Stimulated activated memory B cell treated with anti-CD40 and anti-IgM and Interleukin-4, amounts not matched to agents 10 μg/mL and 1 μg/mL and 100 μg/mL, for 72 hours (primary cell): ENCODE measurements at regions not wholly inside any gene's neighbourhood (a gene's known extent, or its start where the extent isn't known, plus 50 kb on each side); places are given as distances from the start of the nearest gene placed in this dataset.

Experiments
- ATAC-seq: fragments of 150-1000 bp; cut with Tn5 transposase; 2 replicates; pipeline ENCODE4 v1.10.0; 2021
- H3K27ac Mint-ChIP-seq: one replicate; pipeline ENCODE4 v1.8.0; 2022; ENCODE audit warnings: mild to moderate bottlenecking, mixed read lengths
- H3K27me3 Mint-ChIP-seq: one replicate; pipeline ENCODE4 v1.8.0; 2022; ENCODE audit warnings: mixed read lengths
- H3K36me3 Mint-ChIP-seq: one replicate; pipeline ENCODE4 v1.8.0; 2022; ENCODE audit warnings: mixed read lengths
- H3K4me1 Mint-ChIP-seq: one replicate; pipeline ENCODE4 v1.8.0; 2022; ENCODE audit warnings: mixed read lengths
- H3K4me3 Mint-ChIP-seq: one replicate; pipeline ENCODE4 v1.8.0; 2022; ENCODE audit warnings: mild to moderate bottlenecking, moderate library complexity, mixed read lengths
- H3K9me3 Mint-ChIP-seq: one replicate; pipeline ENCODE4 v1.8.0; 2022; ENCODE audit warnings: mixed read lengths

DNA sequence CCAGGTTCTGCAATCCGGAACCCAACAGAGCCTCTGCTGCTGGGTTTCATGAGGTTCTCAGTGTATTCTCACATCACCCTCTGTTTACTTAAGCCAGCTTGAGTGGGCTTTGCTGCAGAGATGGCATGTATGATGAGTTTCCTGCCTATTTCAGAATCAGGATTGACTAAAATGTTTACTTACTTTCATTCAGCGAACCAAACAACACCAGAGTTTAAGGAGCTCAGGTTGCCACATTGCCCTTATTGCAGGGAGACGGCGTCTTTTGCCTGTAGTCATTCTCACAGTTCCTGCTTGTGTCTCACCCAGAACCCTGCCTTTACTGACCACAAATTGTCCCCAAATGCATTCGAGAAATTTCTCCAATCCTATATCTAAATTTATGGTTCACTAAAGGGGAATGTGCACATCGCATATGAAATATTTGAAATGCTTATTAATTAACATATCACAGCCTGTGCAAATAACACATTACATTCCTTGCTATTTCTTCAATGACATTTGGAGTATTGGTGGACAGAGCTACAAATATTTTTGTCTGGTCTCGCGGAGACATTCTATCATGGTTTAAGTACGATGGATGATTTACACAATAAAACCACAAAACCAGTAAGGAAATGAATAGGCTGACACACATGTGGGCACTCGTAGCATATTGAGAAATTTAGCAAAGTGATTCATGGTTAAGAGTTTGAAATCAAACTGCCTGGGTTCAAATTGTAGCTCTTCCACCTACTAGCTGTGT lies 377.2 kb upstream of the CFAP20DC start:
- no peaks in the 10 kb centered on the region for H3K27me3 Mint-ChIP-seq
- no peak for ATAC-seq
- no peaks in the 10 kb centered on the region for H3K9me3 Mint-ChIP-seq
- no peak overlapping the region for H3K4me3 Mint-ChIP-seq
- no peaks in the 10 kb centered on the region for H3K36me3 Mint-ChIP-seq
- no peak overlapping the region for H3K27ac Mint-ChIP-seq
- H3K4me1 Mint-ChIP-seq, result peaks cover 33% of the 10 kb centered on the region

DNA sequence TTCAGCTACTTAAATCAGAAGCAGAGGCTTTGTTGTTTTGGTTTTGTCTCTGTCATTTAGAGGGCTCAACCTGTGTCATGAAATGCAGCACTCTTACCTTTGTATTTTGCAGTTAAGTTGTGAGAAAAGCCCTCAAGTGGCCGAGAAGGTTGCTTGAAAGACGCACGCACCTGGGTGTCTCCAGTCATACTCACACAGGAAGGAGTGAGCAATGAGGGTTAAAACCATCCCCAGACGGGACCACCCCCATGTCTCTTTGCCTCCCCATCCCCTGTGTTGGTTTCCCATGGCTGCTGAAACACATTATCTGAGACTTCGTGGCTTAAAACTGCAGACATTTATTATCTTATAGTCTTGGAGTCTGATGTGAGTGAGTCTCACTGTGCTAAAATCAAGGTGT lies 376.1 kb upstream of the CFAP20DC start:
- Mint-ChIP-seq H3K27ac (peak overlapping the region; percentile 55), H3K9me3 (no peaks in the 10 kb centered on the region), H3K36me3 (no peaks in the 10 kb centered on the region), H3K4me3 (no peak overlapping the region), H3K27me3 (no peaks in the 10 kb centered on the region), H3K4me1 (peaks cover 33% of the 10 kb centered on the region)
- peak; percentile 60 for ATAC-seq

DNA sequence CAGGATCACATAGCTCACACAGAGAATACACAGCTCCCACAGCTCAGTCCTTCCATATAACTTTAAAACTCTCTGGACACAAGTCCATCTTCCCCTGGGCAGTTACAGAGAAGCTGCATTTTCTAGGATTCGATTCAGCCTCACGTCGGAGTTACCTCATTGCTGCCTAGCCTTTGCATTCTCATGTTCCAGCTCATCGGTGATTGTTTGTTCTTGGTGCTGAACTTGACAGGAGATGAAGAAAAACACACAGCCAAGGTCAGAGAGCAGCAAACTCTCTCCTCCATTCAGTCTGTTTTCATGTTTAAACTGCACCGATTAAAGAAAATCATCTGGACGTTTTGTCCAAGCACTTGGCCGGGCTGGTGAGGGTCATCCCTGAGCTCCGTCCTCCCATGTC lies 375.5 kb upstream of the CFAP20DC start:
- Mint-ChIP-seq H3K4me1 (peaks cover 33% of the 10 kb centered on the region), H3K9me3 (no peaks in the 10 kb centered on the region), H3K36me3 (no peaks in the 10 kb centered on the region), H3K27me3 (no peaks in the 10 kb centered on the region), H3K27ac (peak overlapping the region; percentile 55), H3K4me3 (no peak overlapping the region)
- no peak for ATAC-seq

DNA sequence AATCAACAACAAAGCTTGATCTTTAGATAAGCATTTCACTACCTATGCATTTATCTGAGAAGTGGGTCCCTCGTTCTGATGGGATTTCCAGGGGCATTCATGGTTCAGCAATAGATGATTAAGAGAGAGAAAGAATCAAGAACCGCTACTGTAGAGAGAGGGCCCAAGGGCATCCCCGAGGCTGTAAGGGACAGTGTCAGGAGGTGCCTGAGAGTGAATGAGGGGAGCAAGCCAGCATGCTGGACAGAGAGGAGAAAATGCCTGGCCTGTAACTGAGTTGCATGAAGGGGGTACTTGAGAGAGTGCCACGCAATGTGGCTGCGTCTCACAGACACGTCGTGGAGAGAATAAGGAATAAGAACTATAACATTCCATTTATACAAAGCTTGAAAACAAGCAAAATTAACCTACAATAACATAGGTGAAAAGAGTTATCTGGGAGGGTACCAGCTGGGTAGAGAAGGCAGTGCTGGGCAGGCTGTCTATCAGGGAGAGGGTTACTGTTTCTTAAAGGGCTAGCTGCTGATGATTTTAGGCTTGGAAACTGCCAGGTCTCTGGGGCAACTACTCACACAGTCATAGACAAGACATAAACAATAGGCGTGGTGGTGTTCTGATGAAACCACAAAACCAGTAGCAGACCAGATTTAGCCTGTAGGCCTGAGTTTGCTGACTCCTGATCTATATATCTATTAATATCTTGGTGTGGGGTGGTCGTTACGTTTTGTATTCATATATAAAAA lies 374.6 kb upstream of the CFAP20DC start:
- ATAC-seq, result peak; percentile 59
- Mint-ChIP-seq H3K27ac (peak overlapping the region; percentile 55), H3K27me3 (no peaks in the 10 kb centered on the region), H3K4me3 (peak overlapping the region; percentile 15), H3K9me3 (no peaks in the 10 kb centered on the region), H3K4me1 (peaks cover 33% of the 10 kb centered on the region), H3K36me3 (no peaks in the 10 kb centered on the region)

DNA sequence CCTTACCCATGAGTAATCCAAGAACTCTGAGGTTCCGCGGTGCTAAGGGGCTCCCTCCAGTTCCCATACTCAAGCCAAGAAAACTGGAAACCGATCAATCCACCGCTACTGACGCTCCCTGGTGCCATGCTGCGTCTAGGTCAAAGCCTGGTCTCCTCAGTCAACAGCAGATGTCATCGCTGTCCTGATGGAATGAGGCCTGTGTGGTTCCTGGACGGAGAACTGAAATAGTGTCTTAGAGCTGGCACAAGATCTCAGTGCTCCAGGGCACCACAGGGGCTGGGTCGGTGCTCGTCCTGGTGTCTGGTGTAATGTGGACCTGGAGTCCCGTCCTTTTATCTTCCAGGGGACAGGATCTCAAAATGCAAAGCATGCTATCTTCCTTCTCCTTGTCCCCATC lies 373.9 kb upstream of the CFAP20DC start:
- ATAC-seq, result no peak
- H3K4me1 Mint-ChIP-seq, result peaks cover 33% of the 10 kb centered on the region
- no peaks in the 10 kb centered on the region for H3K27me3 Mint-ChIP-seq
- no peaks in the 10 kb centered on the region for H3K9me3 Mint-ChIP-seq
- no peak overlapping the region for H3K4me3 Mint-ChIP-seq
- no peaks in the 10 kb centered on the region for H3K36me3 Mint-ChIP-seq
- peak overlapping the region; percentile 55 for H3K27ac Mint-ChIP-seq

DNA sequence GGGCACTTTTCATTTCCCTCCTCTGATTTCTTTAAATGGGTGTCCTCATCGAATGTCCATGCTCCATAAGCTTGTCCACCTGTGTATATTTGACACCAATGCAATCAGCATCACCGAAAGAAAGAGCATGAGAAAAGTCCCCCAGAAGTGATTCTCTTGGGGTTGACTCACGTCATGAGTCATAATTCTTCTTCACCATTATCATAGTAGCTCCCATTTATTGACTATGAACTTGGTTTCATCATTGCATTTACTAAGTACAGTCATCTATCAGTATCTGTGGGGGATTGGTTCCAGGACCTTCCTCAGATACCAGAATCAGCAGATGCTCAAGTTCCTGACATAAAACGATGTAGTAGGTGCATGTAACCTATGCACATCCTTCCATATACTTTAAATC lies 372.5 kb upstream of the CFAP20DC start:
- peaks cover 27% of the 10 kb centered on the region for H3K4me1 Mint-ChIP-seq
- H3K27me3 Mint-ChIP-seq, result no peaks in the 10 kb centered on the region
- H3K9me3 Mint-ChIP-seq, result no peaks in the 10 kb centered on the region
- no peak overlapping the region for H3K4me3 Mint-ChIP-seq
- H3K27ac Mint-ChIP-seq, result no peak overlapping the region
- H3K36me3 Mint-ChIP-seq, result no peaks in the 10 kb centered on the region
- no peak for ATAC-seq

DNA sequence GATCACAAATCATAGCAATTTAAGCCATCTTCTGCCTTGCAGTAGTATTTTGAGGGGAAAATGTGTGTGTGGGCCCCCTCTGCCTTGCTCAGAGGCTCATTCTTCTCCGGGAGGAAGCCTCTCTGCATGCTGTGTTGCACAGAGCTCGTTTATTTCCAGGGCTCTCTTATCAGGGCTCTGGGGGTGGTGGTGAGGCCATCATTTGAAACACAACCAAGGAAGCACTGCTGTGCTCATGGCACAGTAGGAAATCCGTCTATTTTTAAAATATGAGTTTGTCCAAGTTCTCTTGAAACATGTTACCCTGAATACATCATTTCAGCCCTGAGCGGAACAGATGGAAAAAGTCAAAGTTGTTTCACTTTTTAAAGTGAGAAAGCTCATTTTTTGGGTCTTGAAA lies 369.0 kb upstream of the CFAP20DC start:
- ATAC-seq, result no peak
- Mint-ChIP-seq H3K9me3 (no peaks in the 10 kb centered on the region), H3K27me3 (no peaks in the 10 kb centered on the region), H3K36me3 (no peaks in the 10 kb centered on the region), H3K4me3 (no peak overlapping the region), H3K27ac (no peak overlapping the region), H3K4me1 (peaks cover under 1% of the 10 kb centered on the region)

DNA sequence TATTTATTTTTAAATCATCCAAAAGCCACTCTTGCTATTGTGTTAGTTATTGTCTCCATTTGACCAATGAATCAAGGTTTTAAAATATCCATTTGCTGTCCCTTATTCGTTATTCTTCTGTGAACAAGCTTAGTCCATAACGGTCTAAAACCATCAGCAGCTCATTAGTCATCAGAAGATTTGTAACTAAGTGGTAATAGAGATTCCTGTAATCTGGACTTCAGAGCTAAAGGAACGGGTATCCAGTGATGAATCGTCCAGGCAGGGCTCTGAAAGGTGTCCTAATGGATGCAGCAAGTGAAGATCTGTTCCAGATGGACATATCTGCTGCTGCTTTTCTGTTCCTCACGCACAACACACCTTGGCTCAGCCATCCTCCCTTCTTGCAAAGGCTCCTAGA lies 362.7 kb upstream of the CFAP20DC start:
- Mint-ChIP-seq H3K27me3 (no peaks in the 10 kb centered on the region), H3K27ac (no peak overlapping the region), H3K9me3 (peaks cover 3% of the 10 kb centered on the region)

DNA sequence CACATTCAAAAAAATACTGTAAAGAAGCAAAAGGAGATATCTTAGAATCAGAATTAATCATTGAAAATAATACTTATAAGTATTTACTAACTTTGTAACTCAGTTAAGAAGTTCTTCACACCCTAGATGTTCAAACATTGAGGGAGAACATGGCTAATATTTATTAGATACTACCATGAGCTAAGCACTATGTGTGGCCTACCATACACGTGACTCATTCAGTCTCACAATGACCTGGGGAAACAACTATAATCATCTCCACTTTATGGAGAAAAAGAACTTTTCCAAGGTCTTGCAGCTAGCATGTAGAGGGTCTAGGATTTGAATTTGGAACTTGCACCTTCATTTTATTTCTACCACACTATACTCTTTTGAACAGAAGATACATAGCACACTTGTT lies 361.9 kb upstream of the CFAP20DC start:
- no peak for ATAC-seq
- Mint-ChIP-seq H3K9me3 (peaks cover 3% of the 10 kb centered on the region), H3K27me3 (no peaks in the 10 kb centered on the region), H3K4me1 (peaks cover 10% of the 10 kb centered on the region), H3K4me3 (no peak overlapping the region), H3K27ac (no peak overlapping the region), H3K36me3 (no peaks in the 10 kb centered on the region)

More for the DNA sequence above, 362.7 kb upstream of the CFAP20DC start:
- peaks cover 2% of the 10 kb centered on the region for H3K4me1 Mint-ChIP-seq
- no peak for ATAC-seq
- no peak overlapping the region for H3K4me3 Mint-ChIP-seq
- no peaks in the 10 kb centered on the region for H3K36me3 Mint-ChIP-seq

DNA sequence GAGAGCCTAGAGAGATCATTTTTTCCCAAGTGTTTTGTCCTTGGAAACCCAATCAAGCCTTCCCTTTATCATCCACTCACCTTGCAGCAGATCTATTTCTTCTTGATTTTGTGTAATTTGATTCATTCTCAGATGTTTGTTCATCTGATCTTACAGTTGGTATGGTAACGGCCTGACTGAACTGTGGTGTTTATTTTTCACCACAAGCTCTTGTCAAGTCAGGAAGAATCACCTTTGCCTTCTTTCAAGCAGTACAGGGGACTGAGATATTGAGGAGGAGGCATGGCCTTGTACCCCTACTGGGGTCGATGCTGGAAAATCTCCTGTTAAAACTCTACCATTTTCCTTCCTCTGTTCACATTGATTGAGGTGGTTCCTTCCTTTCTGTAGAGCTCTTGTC lies 361.4 kb upstream of the CFAP20DC start:
- H3K4me3 Mint-ChIP-seq, result no peak overlapping the region
- no peak overlapping the region for H3K27ac Mint-ChIP-seq
- H3K9me3 Mint-ChIP-seq, result peaks cover 3% of the 10 kb centered on the region
- H3K27me3 Mint-ChIP-seq, result no peaks in the 10 kb centered on the region
- H3K4me1 Mint-ChIP-seq, result peaks cover 13% of the 10 kb centered on the region
- H3K36me3 Mint-ChIP-seq, result no peaks in the 10 kb centered on the region
- no peak for ATAC-seq

DNA sequence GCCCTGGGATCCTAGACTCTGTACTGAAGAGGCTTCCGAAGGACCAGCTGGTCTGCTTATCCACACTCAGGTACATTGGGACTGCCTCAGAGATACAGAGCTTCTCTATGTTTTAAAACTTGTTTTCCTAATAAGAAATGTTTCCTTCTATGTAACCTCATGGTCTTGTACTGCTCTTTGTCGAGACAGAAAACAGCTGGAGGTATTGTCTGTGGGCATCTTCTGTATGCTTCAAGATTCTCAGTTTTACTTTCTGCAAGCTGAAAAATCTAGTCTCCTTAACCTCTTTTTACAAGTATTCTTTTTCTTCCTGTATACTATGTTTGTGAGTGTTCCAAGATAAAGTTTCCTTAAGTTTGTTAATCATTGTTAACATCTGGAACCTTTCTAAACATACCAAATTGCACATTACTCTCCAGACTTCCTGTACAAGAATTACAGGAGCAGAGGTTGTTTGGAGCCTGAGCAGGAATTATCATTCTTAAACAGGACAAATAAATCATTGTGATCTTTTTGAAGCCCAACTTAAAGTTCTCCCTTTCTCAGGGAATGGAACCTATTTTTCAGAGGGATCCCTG lies 358.3 kb upstream of the CFAP20DC start:
- no peaks in the 10 kb centered on the region for H3K9me3 Mint-ChIP-seq
- peak overlapping the region; percentile 75 for H3K27ac Mint-ChIP-seq
- H3K36me3 Mint-ChIP-seq, result no peaks in the 10 kb centered on the region
- peaks cover 13% of the 10 kb centered on the region for H3K4me1 Mint-ChIP-seq
- H3K4me3 Mint-ChIP-seq, result no peak overlapping the region
- H3K27me3 Mint-ChIP-seq, result no peaks in the 10 kb centered on the region
- ATAC-seq, result no peak

DNA sequence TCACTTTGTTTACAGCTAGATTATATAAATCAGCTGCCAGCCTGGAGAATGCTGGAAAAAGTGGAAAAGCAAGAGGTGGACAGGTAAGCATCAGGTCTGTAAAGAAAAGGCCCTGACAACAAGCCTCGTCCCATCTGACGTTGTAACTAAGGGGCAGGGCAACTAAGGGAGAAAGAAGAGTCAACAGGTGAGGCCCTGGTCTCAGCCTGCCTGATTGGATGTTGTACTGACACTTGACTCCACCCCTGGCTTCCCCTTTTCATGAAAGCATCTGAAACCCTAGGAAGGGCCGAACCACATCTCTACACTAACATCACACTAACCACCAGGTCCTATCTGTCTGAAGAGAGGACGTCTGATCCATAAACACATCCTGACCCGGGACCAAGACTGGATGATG lies 357.6 kb upstream of the CFAP20DC start:
- H3K36me3 Mint-ChIP-seq, result no peaks in the 10 kb centered on the region
- H3K27me3 Mint-ChIP-seq, result no peaks in the 10 kb centered on the region
- H3K9me3 Mint-ChIP-seq, result no peaks in the 10 kb centered on the region
- ATAC-seq, result no peak
- H3K4me3 Mint-ChIP-seq, result no peak overlapping the region
- H3K4me1 Mint-ChIP-seq, result peaks cover 13% of the 10 kb centered on the region
- peak overlapping the region; percentile 75 for H3K27ac Mint-ChIP-seq

DNA sequence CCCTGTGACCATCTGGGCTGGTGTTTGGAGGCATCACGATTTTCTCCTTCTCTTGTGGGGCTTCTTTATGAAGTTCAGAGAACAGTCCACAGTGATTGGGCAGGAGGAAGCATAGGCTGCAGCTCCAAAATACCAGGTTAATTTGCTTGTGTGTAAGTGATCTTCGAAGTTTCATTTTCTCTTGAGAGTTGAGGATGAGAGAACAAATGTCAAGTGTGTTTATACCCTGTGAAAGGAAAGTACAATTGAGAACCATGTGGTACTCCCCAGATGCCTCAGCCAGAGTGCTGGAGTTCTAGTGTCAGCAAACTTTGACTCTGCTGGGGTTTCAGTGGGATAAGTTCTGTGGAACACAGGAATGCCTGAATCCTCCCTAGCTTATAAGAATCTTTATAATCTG lies 357.1 kb upstream of the CFAP20DC start:
- H3K4me3 Mint-ChIP-seq, result no peak overlapping the region

DNA sequence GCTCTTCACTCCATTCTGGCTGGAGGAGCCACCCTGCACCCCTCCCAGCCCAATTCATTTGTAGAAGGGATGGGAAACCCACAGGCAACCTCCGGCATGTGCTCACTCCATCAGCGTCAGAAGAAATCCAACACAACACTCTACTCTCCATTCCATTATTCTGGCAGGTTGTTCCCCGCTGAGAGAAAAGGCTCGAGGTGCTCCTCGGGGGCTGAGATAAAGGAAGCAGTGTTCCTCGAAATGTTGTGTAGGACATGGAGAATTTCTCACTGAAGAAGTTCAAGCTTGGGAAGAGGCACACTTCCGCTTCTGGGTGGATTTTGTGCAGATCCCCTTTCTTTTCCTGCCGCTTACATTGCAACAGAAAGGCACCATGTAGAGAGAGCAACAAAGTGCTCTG lies 355.0 kb upstream of the CFAP20DC start:
- Mint-ChIP-seq H3K27ac (no peak overlapping the region), H3K36me3 (no peaks in the 10 kb centered on the region), H3K4me1 (peaks cover 13% of the 10 kb centered on the region), H3K4me3 (no peak overlapping the region), H3K9me3 (no peaks in the 10 kb centered on the region), H3K27me3 (no peaks in the 10 kb centered on the region)
- no peak for ATAC-seq

More for the DNA sequence above, 357.1 kb upstream of the CFAP20DC start:
- peak; percentile 76 for ATAC-seq
- Mint-ChIP-seq H3K4me1 (peaks cover 13% of the 10 kb centered on the region), H3K9me3 (no peaks in the 10 kb centered on the region), H3K27ac (peak overlapping the region; percentile 75), H3K27me3 (no peaks in the 10 kb centered on the region), H3K36me3 (no peaks in the 10 kb centered on the region)

DNA sequence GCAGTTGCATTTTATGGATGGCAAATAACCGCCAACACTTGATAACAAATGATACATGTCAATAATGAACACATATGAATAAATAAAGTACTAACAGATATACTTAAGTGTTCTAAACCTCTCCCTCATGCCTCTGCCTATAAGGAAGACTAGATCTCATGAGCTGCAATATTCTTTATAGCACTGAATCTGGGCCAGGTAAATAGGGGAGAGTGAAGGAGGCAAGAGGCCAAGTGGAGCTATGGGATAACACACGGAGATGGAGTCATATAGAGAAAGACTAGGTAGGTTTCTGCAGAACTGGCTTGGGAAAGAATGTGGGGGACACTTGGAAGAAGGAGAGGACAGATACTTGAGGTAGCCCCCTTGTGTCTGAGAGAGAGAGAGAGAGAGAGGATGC lies 354.2 kb upstream of the CFAP20DC start:
- no peaks in the 10 kb centered on the region for H3K9me3 Mint-ChIP-seq
- H3K4me1 Mint-ChIP-seq, result peaks cover 13% of the 10 kb centered on the region
- no peaks in the 10 kb centered on the region for H3K27me3 Mint-ChIP-seq
- no peak overlapping the region for H3K27ac Mint-ChIP-seq
- no peak overlapping the region for H3K4me3 Mint-ChIP-seq
- H3K36me3 Mint-ChIP-seq, result no peaks in the 10 kb centered on the region
- ATAC-seq, result no peak

DNA sequence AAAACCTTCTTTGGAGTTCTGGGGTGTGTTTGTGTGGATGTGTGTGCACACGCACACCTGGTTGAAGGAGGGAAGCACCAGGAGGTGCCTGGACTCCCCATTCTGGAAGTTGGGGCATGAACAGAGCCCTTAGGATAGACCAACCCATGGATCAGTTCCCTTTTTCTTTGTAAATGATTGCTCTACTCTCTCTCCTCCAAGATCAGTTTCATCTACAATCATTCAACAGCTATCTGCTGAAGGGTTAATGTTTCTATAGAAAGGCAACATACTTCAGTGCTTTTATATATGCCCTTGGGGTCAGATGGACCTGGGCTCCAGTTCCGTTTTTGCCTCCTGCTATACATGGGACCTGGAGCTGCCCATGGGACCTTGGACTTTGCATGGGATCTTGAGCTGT lies 352.1 kb upstream of the CFAP20DC start:
- no peak for ATAC-seq
- no peaks in the 10 kb centered on the region for H3K9me3 Mint-ChIP-seq
- no peaks in the 10 kb centered on the region for H3K27me3 Mint-ChIP-seq
- no peaks in the 10 kb centered on the region for H3K36me3 Mint-ChIP-seq
- H3K27ac Mint-ChIP-seq, result no peak overlapping the region
- no peak overlapping the region for H3K4me3 Mint-ChIP-seq
- H3K4me1 Mint-ChIP-seq, result peaks cover 5% of the 10 kb centered on the region
